Prostate gland (tissue), 2 donors: ENCODE measurements at regions not wholly inside any gene's neighbourhood (a gene's known extent, or its start where the extent isn't known, plus 50 kb on each side); places are given as distances from the start of the nearest gene placed in this dataset.

ENCODE experiments used
- POLR2A ChIP-seq: fragments of 450-650 bp; IDR thresholded peaks from one replicate; pipeline ENCODE4 v1.6.1; 2016; ENCODE audit warnings: antibody characterized with exemption, mild to moderate bottlenecking
- POLR2AphosphoS5 ChIP-seq: sonication (generic); formaldehyde crosslinking; IDR thresholded peaks from one replicate; pipeline ENCODE4 v1.6.1; 2017; ENCODE audit warnings: antibody characterized with exemption
- TF ChIP-seq, protein P1 (sequence below), 4 experiments: fragments of 200-600 bp in 2 of 4; fragments of 450-650 bp in 2 of 4; sonication (generic) in 2 of 4; IDR thresholded peaks; 1 replicate in 3 of 4; 2 replicates in 1 of 4; pipeline ENCODE4 v1.5.1; 2016 to 2019; ENCODE audit warnings: antibody characterized with exemption in 4 of 4, mild to moderate bottlenecking in 2 of 4, moderate library complexity in 2 of 4

DNA sequence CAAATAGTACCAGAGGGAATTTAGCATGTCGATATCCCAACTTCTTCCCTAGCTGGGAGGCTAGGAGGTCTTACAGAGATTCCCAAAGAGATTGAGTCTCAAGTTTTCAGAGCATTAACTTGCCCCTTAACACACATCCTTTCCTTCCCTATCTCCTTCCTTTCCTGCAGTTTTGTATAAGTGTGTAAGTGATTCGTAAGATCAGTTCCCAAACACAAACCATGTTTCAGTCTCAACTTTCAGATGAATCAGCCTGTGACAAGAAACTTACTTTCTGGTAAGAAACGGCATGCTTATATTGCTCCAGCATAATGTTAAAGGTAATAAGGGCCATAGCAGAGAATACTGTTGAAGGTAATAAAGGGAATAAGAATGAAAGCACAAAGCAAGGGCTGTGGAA is 472.2 kb downstream of the LIG4 start:
- TF ChIP-seq, protein P1, sequence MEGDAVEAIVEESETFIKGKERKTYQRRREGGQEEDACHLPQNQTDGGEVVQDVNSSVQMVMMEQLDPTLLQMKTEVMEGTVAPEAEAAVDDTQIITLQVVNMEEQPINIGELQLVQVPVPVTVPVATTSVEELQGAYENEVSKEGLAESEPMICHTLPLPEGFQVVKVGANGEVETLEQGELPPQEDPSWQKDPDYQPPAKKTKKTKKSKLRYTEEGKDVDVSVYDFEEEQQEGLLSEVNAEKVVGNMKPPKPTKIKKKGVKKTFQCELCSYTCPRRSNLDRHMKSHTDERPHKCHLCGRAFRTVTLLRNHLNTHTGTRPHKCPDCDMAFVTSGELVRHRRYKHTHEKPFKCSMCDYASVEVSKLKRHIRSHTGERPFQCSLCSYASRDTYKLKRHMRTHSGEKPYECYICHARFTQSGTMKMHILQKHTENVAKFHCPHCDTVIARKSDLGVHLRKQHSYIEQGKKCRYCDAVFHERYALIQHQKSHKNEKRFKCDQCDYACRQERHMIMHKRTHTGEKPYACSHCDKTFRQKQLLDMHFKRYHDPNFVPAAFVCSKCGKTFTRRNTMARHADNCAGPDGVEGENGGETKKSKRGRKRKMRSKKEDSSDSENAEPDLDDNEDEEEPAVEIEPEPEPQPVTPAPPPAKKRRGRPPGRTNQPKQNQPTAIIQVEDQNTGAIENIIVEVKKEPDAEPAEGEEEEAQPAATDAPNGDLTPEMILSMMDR (IDR thresholded peaks at IDR 0.05): no peak
- TF ChIP-seq POLR2AphosphoS5: no peak
- no peak for TF ChIP-seq POLR2A
